Loucy (cell line): ENCODE measurements at regions not wholly inside any gene's neighbourhood (a gene's known extent, or its start where the extent isn't known, plus 50 kb on each side); places are given as distances from the start of the nearest gene placed in this dataset.

ENCODE experiments used
- H2AFZ ChIP-seq: fragments of 200-600 bp; sonication (generic); 2 replicates; pipeline ENCODE4 v1.6.0; 2016; ENCODE audit warnings: antibody characterized with exemption, mild to moderate bottlenecking, low read length, moderate library complexity
- H3F3A ChIP-seq: fragments of 200-600 bp; 2 replicates; pipeline ENCODE4 v1.6.0; 2016; ENCODE audit warnings: antibody characterized with exemption, low read depth, mild to moderate bottlenecking
- H3K27me3 ChIP-seq: fragments of 200-600 bp; sonication (generic); 2 replicates; pipeline ENCODE4 v1.6.1; 2014; ENCODE audit warnings: low read length, mild to moderate bottlenecking; ENCODE audit not compliant: insufficient read depth, poor library complexity, severe bottlenecking
- H3K36me3 ChIP-seq: fragments of 200-600 bp; sonication (generic); 2 replicates; pipeline ENCODE4 v1.6.1; 2016; ENCODE audit warnings: low read length; ENCODE audit not compliant: insufficient read depth
- H3K4me1 ChIP-seq: fragments of 200-600 bp; sonication (generic); 2 replicates; pipeline ENCODE4 v1.5.1; 2014; ENCODE audit warnings: low read length, mild to moderate bottlenecking; ENCODE audit not compliant: insufficient read depth, poor library complexity, severe bottlenecking
- H3K4me2 ChIP-seq: fragments of 200-600 bp; sonication (generic); 2 replicates; pipeline ENCODE4 v1.6.0; 2014; ENCODE audit warnings: antibody characterized with exemption, low read length, low read depth, mild to moderate bottlenecking; ENCODE audit not compliant: poor library complexity, severe bottlenecking
- H3K4me3 ChIP-seq: fragments of 200-600 bp; sonication (generic); 2 replicates; pipeline ENCODE4 v1.5.1; 2014; ENCODE audit warnings: low read length, mild to moderate bottlenecking, mixed read lengths; ENCODE audit not compliant: poor library complexity, severe bottlenecking
- H3K79me2 ChIP-seq: fragments of 200-600 bp; sonication (generic); 2 replicates; pipeline ENCODE4 v1.6.1; 2014; ENCODE audit warnings: low read length; ENCODE audit not compliant: insufficient read depth
- H3K9ac ChIP-seq: fragments of 200-600 bp; sonication (generic); 2 replicates; pipeline ENCODE4 v1.6.0; 2014; ENCODE audit warnings: mild to moderate bottlenecking, low read depth, low read length, moderate library complexity; ENCODE audit not compliant: poor library complexity, severe bottlenecking
- H3K9me2 ChIP-seq: fragments of 200-600 bp; sonication (generic); replicated peaks from 2 replicates; pipeline ENCODE4 v1.6.1; 2016; ENCODE audit warnings: low read depth, low read length, mixed read lengths
- H3K9me3 ChIP-seq: fragments of 200-600 bp; sonication (generic); 2 replicates; pipeline ENCODE4 v1.6.1; 2014; ENCODE audit warnings: mild to moderate bottlenecking, antibody characterized with exemption, low read length, low read depth; ENCODE audit not compliant: insufficient read depth
- H4K20me1 ChIP-seq: fragments of 200-600 bp; sonication (generic); 2 replicates; pipeline ENCODE4 v1.6.0; 2014; ENCODE audit warnings: antibody characterized with exemption, low read length, mild to moderate bottlenecking; ENCODE audit not compliant: insufficient read depth, poor library complexity, severe bottlenecking
- CTCF ChIP-seq: fragments of 200-600 bp; sonication (generic); conservative IDR thresholded peaks from 2 replicates; pipeline ENCODE4 v1.5.1; 2014; ENCODE audit warnings: mild to moderate bottlenecking, antibody characterized with exemption, low read length
- EZH2phosphoT487 ChIP-seq: fragments of 200-600 bp; IDR thresholded peaks from 2 replicates; pipeline ENCODE4 v1.6.1; 2018; ENCODE audit warnings: antibody characterized with exemption, mild to moderate bottlenecking, moderate library complexity, borderline replicate concordance

- Histone ChIP-seq H3K9ac (no peak overlapping the region), H3F3A (no peaks in the 10 kb centered on the region), H3K4me1 (peaks cover 35% of the 10 kb centered on the region), H3K27me3 (no peaks in the 10 kb centered on the region), H3K9me2 (no peaks in the 10 kb centered on the region), H3K36me3 (no peaks in the 10 kb centered on the region), H3K4me2 (no peak overlapping the region), H3K79me2 (no peaks in the 10 kb centered on the region), H3K4me3 (no peak overlapping the region), H4K20me1 (no peaks in the 10 kb centered on the region), H2AFZ (no peak overlapping the region), H3K9me3 (no peaks in the 10 kb centered on the region)
- TF ChIP-seq CTCF (no peak), EZH2phosphoT487 (no peak)
Observed at GRCh38 chr7:17136126-17136525, 162.3 kb upstream of the AHR start.

GRCh38 chr7:17139081-17139480 lies 159.4 kb upstream of the AHR start:
- H4K20me1 ChIP-seq: no peaks in the 10 kb centered on the region
- no peaks in the 10 kb centered on the region for H3K79me2 ChIP-seq
- no peak overlapping the region for H3K4me3 ChIP-seq
- TF ChIP-seq CTCF (no peak), EZH2phosphoT487 (no peak)
- peaks cover 53% of the 10 kb centered on the region for H3K4me1 ChIP-seq
- no peaks in the 10 kb centered on the region for H3F3A ChIP-seq
- no peak overlapping the region for H3K9ac ChIP-seq
- H3K27me3 ChIP-seq: no peaks in the 10 kb centered on the region
- no peaks in the 10 kb centered on the region for H3K9me3 ChIP-seq
- H2AFZ ChIP-seq: no peak overlapping the region
- peak overlapping the region; percentile 20 for H3K4me2 ChIP-seq
- no peaks in the 10 kb centered on the region for H3K36me3 ChIP-seq
- H3K9me2 ChIP-seq: no peaks in the 10 kb centered on the region

- H3F3A ChIP-seq: no peaks in the 10 kb centered on the region
- H3K9ac ChIP-seq: no peak overlapping the region
- peak overlapping the region; percentile 20 for H3K4me2 ChIP-seq
- no peak overlapping the region for H3K4me3 ChIP-seq
- no peaks in the 10 kb centered on the region for H3K9me3 ChIP-seq
- no peaks in the 10 kb centered on the region for H4K20me1 ChIP-seq
- H3K27me3 ChIP-seq: no peaks in the 10 kb centered on the region
- no peaks in the 10 kb centered on the region for H3K79me2 ChIP-seq
- no peak for TF ChIP-seq CTCF
- no peak for TF ChIP-seq EZH2phosphoT487
- peaks cover 59% of the 10 kb centered on the region for H3K4me1 ChIP-seq
- H2AFZ ChIP-seq: no peak overlapping the region
- no peaks in the 10 kb centered on the region for H3K36me3 ChIP-seq
- H3K9me2 ChIP-seq: no peaks in the 10 kb centered on the region
Observed at GRCh38 chr7:17140406-17140805, 158.0 kb upstream of the AHR start.
